Lung (tissue), 11 donors: ENCODE measurements at regions not wholly inside any gene's neighbourhood (a gene's known extent, or its start where the extent isn't known, plus 50 kb on each side); places are given as distances from the start of the nearest gene placed in this dataset.

Experiments used
- ATAC-seq: fragments of 200-7000 bp; cut with Tn5 transposase; one replicate; pipeline ENCODE4 v1.9.1; 2020; ENCODE audit warnings: moderate number of reproducible peaks; ENCODE audit not compliant: insufficient read depth, low FRiP score
- DNase-seq, 3 donors: peaks; one replicate each; pipeline ENCODE4 v3.0.0-alpha.2; 2013 to 2017
- H3K27ac ChIP-seq, 2 donors: one replicate each; pipeline ENCODE4 v1.5.1; 2013; ENCODE audit warnings: mild to moderate bottlenecking in 2 of 2, moderate library complexity in 2 of 2, control low read depth in 1 of 2, inconsistent platforms in 1 of 2, low read depth in 1 of 2, low read length in 1 of 2
- H3K27me3 ChIP-seq, 3 donors: one replicate each; pipeline ENCODE4 v1.5.1; 2013; ENCODE audit warnings: low read length in 2 of 3; ENCODE audit not compliant: control insufficient read depth in 3 of 3, insufficient read depth in 3 of 3
- H3K36me3 ChIP-seq, 4 donors: one replicate each; pipeline ENCODE4 v1.5.1; 2013; ENCODE audit warnings: low read length in 4 of 4, mild to moderate bottlenecking in 1 of 4, moderate library complexity in 1 of 4; ENCODE audit not compliant: control insufficient read depth in 4 of 4, insufficient read depth in 4 of 4
- H3K4me1 ChIP-seq, 5 donors: one replicate each; pipeline ENCODE4 v1.5.1; 2013; ENCODE audit warnings: low read length in 5 of 5, mild to moderate bottlenecking in 2 of 5, moderate library complexity in 1 of 5; ENCODE audit not compliant: control insufficient read depth in 5 of 5, insufficient read depth in 5 of 5
- H3K4me3 ChIP-seq: one replicate; pipeline ENCODE4 v1.5.1; 2013; ENCODE audit warnings: mild to moderate bottlenecking, control low read depth, moderate library complexity
- H3K9ac ChIP-seq, 2 donors: one replicate each; pipeline ENCODE4 v1.5.1; 2013; ENCODE audit warnings: low read length in 2 of 2, control low read depth in 1 of 2; ENCODE audit not compliant: insufficient read depth in 1 of 2
- H3K9me3 ChIP-seq, 4 donors: one replicate each; pipeline ENCODE4 v1.5.1; 2013; ENCODE audit warnings: low read length in 3 of 4, mild to moderate bottlenecking in 1 of 4, moderate library complexity in 1 of 4; ENCODE audit not compliant: control insufficient read depth in 4 of 4, insufficient read depth in 3 of 4
- CTCF ChIP-seq: IDR thresholded peaks from 2 replicates; pipeline ENCODE4 v1.5.1; 2012; ENCODE audit warnings: mild to moderate bottlenecking; ENCODE audit errors: control extremely low read depth, extremely low read depth
- WGBS, 2 donors: extraction: QIAGEN DNeasy Blood & Tissue Kit; methylation state at CpG; one replicate each; pipeline ENCODE4 v1.1.7; 2013; 5-methylcytosine and 5-hydroxymethylcytosine counted together
- donor health status: control.
- donor health status: control.
- donor health status: Bipolar disorder and iron deficiency.
- donor health status: healthy.
- donor health status: DM: yes; HTN: yes; CAD: no.

- 75 to 83% methylated on average over 6 of the region's 6 CpGs for WGBS, 2 donors
- TF ChIP-seq CTCF: no peak
- no peak for DNase-seq
These were observed 348.3 kb downstream of the FRK start for GRCh38 chr6:115712291-115712961.

GRCh38 chr6:115708850-115709249 lies 351.8 kb downstream of the FRK start:
- no peaks in the 10 kb centered on the region for H3K4me1 ChIP-seq
- peaks cover 0 to 2% (median 0%) of the 10 kb centered on the region in 4 donors for H3K9me3 ChIP-seq
- H3K27ac ChIP-seq: no peak overlapping the region
- no peak for TF ChIP-seq CTCF
- WGBS, 2 donors: 65 to 90% methylated on average over 2 of the region's 2 CpGs
- ATAC-seq (no peak), DNase-seq (no peak)
- H3K36me3 ChIP-seq: no peaks in the 10 kb centered on the region
- no peak overlapping the region for H3K9ac ChIP-seq
- no peaks in the 10 kb centered on the region for H3K27me3 ChIP-seq
- no peak overlapping the region for H3K4me3 ChIP-seq

More at GRCh38 chr6:115712291-115712961, 348.3 kb downstream of the FRK start:
- Histone ChIP-seq H3K4me1 (no peaks in the 10 kb centered on the region), H3K36me3 (no peaks in the 10 kb centered on the region), H3K9me3 (no peaks in the 10 kb centered on the region), H3K27me3 (no peaks in the 10 kb centered on the region), H3K27ac (no peak overlapping the region), H3K9ac (no peak overlapping the region), H3K4me3 (no peak overlapping the region)
- ATAC-seq: no peak

- H3K9me3 ChIP-seq: peaks cover 0 to 6% (median 1%) of the 10 kb centered on the region in 4 donors
- ATAC-seq: no peak
- no peak overlapping the region for H3K9ac ChIP-seq
- no peaks in the 10 kb centered on the region for H3K4me1 ChIP-seq
- H3K27me3 ChIP-seq: no peaks in the 10 kb centered on the region
- WGBS, 2 donors: 88 to 96% methylated on average over 2 of the region's 2 CpGs
- no peaks in the 10 kb centered on the region for H3K36me3 ChIP-seq
- no peak for DNase-seq
- H3K4me3 ChIP-seq: no peak overlapping the region
- no peak overlapping the region for H3K27ac ChIP-seq
- no peak for TF ChIP-seq CTCF
These were observed 353.7 kb downstream of the FRK start for GRCh38 chr6:115706981-115707380.

GRCh38 chr6:115706324-115706723 lies 354.4 kb downstream of the FRK start:
- Histone ChIP-seq H3K4me3 (no peak overlapping the region), H3K27me3 (no peaks in the 10 kb centered on the region), H3K27ac (no peak overlapping the region), H3K9me3 (peaks cover 0 to 6% (median 1%) of the 10 kb centered on the region in 4 donors), H3K4me1 (no peaks in the 10 kb centered on the region), H3K36me3 (no peaks in the 10 kb centered on the region), H3K9ac (no peak overlapping the region)
- TF ChIP-seq CTCF: no peak
- no peak for ATAC-seq
- DNase-seq: peak in 2 of 3 donors; percentile 3 to 19
